ENCODE measurements at regions not wholly inside any gene's neighbourhood (a gene's known extent, or its start where the extent isn't known, plus 50 kb on each side); places are given as distances from the start of the nearest gene placed in this dataset.

DNA sequence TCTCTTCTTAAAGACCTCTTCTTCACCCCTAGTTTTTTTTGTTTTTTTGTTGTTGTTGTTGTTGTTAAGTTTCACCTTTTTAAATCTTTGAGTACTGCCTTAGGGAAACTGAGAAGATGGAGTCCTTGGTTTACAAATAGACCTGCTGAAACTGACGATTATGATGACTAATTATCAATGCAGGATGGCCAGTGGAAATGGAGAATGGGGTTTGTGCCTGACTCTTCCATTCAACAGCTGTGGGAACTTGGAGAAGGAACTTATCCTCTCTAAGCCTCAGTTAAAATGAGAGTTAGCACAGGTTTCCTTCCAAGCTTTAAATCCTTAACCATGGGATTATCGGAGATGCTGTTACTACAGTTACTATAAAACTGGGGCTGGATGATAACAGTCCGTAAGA, 66.7 kb upstream of the PNMA1 start:
- DNase-seq, result no peak

DNA sequence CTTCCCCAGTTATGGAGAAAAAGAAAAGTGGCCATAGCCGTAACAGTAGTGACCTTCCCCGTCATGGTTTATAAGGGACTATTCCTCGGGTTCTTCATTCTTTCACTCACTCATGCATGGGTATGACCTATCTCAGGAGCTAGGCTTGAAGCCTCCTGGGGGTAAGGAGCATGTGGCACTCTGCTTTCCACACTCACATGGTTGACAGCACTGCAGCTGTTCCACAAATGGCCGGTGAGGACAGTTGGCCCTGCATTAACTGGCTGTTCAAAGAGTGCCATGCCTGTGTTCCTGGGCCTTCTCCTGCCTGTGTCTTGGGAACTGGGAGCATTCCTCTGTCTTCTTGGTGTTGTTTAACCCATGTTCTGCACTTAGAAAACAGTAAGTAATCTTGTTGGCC, 66.2 kb upstream of the PNMA1 start:
- DNase-seq, result no peak

DNA sequence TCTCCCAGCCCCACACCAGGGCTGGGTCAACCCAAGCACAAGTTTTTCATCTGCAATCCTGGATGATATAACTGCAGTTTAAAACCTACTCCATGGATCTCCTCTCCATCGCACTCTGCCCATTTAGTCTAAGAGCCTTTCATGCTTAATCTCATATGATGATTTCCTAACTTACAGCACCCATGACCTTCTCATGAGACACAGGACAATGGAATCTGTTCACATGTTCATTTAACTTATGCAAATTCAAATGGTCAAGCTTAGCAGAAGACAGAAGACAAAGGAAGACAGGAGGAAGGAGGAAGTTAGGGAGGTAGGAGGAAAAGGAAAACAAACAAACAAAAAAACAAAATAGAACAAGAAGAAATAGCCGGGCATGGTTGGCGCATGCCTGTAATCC, 64.6 kb upstream of the PNMA1 start:
- no peak for DNase-seq

DNA sequence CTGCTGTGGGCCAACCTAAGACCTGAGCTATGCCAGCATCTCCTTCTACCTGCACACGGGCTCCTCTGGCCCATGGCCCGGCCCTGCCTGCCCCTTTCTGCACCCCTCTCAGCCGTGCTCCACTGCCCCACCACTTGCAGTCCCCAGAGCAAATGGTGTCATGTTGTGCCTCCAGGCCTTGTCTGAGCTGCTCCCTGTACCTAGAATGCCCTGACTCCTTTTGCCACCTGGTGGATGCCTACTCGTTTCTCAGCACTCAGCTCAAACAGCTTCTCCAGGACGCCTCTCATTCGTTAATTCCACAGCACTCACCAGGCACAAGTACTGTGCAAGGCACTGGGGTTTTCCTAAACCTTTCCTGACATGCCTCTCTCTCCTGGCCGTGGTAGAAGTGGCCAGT, 63.2 kb upstream of the PNMA1 start:
- no peak for DNase-seq

DNA sequence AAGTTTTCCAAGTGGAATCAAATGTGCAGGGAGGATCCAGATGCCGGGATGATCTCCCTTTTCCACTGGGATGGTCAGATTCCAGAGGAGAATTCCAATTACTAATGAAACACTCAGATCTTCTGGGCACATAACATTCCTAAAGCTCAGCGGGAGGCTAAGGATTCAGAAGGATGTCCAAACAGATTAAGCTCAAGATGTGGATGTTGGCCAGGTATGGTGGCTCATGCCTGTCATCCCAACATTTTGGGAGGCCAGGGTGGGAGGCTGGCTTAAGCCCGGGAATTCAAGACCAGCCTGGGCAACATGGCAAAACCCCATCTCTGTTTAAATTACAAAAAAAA, 62.0 kb upstream of the PNMA1 start:
- no peak for DNase-seq

DNA sequence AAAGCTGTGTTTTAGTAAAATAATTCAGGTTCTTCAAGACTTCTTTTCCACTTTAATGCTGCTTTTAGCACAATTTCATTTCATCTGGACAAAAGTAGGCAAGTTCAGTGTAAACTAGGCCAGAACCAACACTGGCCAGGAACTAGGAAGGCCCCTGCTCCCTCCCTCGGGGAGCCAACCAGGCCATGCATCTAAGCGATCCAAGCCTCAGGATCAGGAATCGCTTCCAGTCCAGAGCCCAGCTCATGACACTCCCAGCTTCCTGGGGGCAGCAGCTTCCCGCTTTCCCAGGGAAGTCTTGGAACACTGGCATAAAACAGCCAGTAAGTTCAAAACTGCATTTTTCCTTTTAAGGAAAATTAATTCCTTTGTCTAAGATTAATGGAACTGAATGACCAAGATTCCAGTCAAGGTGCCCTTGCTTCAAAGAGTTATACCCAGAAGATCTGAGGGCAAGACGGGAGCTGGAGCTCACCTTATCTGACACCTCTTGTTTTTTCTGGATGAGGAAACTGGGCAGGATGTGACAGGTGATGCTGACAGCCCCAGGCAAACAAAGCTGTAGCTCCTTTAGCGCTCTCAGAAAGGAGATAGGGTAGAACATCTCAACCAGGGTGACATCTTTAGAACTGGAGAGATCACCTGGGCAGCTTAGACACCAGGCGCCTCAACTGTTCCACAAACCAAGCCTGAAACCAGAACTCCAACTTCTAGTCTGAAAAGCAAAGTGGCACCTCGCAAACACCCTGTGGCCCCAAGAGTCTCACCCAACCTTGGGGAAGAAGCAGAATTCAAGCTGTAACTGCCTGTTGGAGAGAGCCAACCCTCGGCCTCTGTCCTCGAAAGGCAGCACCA, 61.4 kb upstream of the PNMA1 start:
- DNase-seq, result no peak

DNA sequence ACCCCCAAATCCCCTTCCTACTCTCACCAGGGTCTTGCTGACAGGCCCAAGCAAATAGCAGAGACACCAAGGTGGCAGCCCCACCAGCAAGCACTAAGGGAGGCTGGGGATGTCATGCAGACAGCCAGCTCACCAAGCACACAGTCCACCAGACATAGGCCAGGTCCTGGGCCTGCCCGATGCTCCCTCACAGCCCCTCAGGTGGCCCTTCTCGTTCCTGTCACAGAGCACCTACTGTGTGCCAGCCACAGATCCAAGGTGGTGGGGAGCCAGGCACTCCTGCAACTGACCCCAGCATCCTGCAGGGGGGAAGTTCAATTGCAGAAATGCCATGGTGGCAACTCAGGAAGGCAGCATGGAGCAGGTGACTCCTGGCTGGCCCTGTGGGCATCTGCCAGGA, 60.5 kb upstream of the PNMA1 start:
- no peak for DNase-seq

DNA sequence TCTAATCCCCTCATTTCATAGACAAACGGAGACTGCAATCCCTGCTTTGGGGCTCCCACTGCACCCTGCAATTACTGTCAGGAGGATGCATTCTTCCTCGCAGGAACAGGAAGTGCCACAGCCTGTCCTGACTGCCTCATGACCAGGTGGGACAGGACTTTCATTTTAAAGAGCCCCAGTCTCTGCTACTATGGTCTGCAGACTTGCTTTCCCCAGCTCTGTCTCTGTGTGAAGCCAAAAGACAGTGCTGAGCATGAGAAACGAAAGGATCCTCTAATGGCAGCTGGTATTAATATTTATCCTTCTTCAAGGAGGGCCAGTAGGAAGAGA, 60.0 kb upstream of the PNMA1 start:
- DNase-seq, result no peak

DNA sequence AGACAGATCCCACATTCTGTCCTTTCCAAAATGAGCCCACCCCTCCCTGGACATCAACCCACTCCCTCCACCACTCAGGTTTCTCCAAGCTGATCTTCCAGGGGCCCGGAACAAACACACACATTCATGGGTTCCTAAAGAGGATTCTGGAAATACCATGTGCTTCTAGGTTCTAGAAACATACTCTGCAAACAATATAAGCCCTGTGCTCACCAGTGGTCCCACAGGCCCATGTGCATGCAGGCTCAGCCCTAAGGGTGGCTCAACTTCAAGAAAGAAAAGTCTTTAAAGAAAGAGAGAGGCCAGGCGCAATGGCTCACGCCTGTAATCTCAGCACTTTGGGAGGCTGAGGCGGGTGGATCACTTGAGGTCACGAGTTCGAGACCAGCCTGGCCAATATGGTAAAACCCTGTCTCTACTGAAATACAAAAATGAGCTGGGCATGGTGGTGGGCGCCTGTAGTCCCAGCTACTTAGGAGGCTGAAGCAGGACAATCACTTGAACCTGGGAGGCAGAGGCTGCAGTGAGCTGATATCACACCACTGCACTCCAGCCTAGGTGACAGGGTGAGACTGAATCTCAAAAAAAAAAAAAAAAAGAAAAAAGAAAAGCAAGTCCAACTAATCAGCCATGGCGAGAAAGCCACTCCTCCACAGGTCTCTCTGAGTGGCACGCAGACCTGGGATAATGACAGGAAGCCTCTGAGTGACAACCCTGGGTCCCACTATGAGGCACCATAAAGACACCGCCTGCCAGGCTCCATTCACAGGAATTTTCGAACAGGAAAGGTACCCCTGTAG, 59.5 kb upstream of the PNMA1 start:
- no peak for DNase-seq

DNA sequence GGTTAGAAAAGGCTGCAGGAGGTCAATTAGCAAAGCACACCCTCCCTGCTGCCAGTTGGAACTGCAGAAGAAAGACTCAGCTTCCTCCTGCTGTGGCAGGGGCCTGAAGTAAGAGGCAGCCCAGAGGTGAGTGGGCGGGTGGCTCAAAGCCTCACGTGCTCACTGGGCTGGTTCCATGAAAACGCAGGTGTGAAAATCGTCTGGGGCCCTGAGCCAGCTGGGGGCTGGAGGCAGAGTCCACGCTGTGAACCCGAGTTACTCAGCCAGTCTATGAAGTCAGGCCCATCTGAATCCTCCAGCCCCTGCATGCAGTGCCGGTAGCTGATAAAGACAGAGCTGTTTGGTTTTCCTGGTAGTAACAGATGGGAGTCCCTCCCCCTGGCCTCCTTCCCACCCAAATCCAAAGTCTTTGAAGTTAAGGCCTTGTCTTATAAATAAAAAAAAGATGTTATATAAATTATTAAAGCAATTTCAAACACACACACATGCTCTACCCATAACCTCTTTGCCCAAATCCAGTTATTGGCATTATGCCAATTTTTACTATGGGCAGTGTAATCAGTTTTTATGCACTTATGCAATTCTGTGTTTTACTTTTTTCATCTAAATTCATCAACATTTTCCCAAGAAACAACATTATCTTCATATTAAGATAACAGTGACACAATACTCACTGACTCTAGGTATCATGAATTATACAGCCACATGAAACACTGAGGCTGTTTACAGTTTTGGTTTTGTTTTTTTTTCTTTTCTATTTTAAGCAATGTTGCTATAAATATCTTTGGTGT, 57.9 kb upstream of the PNMA1 start:
- peak; percentile 54 for DNase-seq

DNA sequence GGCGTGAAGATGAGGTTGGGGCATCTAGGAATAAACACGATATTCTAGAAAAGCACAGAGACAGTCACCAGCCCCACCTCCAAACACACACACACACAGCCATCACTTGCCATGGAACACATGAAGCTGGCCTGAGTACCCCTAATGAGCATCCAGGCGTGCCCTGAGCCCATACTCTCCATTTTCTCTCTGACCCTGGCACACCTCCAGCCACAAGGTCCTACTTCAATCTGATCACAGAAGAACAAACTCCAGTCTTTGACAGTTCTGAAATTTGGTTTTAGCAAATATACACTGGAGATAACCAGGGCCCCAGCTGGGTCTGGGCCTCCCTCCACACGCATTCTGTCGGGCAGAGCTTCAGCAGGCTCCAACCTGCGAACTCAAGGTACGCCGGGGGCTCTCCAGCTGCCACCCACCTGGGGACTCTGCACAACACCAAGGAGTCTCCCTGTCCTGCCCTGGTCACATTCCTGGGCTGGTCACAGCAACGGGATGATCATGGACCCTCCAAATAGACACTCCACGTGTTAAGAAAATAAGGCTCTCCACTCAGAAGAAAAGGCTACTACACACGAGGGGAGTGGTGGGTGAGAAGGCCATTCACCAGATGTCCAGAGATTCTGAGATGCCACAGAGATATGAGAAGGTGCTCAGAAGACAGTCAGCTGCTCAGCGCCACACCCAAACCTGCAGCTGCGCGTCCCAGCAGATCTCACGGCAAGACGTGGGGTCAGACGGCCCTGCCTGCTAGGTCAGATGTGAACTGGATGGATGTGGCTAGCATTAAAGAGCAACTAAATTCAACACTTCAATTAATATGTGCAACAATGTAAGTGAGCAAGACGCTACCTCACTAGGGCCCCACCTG, 57.0 kb upstream of the PNMA1 start:
- no peak for DNase-seq

DNA sequence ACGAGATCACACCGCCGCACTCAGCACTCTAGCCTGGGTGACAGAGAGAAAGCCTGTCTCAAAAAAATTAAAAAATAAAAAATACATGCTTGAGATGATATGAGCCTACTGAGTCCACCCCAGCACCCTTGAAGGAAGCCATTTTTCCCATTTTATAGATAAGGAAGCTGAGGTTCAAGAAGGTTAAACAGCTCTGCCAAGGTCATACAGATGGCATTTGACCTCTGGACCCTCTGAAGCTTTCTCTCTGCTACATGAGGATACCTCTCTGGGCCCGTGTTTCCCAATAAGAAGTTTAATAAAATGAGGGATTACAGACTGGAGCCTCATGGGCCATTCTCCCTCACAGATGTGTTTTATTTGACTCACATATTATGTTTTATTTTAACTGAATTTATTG, 53.9 kb upstream of the PNMA1 start:
- no peak for DNase-seq

DNA sequence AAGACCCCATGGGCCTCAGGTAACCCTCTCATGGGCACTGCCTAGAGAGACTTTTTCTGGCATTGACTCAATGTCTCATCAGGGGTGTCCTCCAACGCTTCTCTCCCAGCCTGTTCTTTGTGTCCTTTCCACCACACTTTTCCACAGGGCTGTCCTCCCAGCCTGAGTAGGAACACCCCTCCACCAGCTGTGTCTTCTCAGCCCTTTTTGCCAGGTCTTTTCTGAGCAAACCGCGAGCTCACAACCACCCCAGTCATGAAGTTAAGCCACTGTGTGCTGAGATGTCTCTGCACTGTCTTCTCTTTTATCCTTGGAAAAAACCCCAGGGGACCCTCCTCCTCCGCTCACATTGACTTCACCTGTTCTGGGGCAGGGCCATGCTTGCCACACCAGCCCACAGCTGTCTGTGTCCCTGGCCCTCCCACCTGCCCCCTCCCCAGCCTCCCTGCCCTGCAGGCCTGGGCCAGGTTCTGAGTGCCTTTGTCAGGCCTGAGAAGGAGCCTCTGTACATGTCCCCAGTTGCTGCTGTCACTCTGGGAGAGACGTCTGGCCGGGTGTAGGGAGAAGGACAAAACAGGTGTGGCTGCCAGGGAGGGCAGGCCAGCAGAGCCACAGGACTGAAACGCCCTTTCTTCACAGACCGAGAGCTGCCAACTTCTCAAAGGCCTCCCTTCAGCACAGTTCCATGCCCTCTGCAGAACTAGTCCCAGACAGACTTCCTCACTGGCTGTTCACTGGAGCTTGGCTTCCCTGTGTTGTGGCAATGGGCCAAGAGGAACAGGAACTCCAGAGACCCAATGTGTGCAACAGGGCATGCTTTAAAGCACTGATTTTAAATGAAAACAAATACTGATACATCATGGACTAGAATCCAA, 50.5 kb upstream of the PNMA1 start:
- no peak for DNase-seq

Measured in activated CD4-positive, alpha-beta T cell treated with anti-CD3 and anti-CD28 coated beads for 1 hour (primary cell).